GM19455 (cell line): ENCODE measurements at regions not wholly inside any gene's neighbourhood (a gene's known extent, or its start where the extent isn't known, plus 50 kb on each side); places are given as distances from the start of the nearest gene placed in this dataset.

Experiments
- ATAC-seq: cut with Tn5 transposase; IDR thresholded peaks from one replicate; pipeline ENCODE4 v1.9.1; 2021; ENCODE audit not compliant: unreplicated experiment

DNA sequence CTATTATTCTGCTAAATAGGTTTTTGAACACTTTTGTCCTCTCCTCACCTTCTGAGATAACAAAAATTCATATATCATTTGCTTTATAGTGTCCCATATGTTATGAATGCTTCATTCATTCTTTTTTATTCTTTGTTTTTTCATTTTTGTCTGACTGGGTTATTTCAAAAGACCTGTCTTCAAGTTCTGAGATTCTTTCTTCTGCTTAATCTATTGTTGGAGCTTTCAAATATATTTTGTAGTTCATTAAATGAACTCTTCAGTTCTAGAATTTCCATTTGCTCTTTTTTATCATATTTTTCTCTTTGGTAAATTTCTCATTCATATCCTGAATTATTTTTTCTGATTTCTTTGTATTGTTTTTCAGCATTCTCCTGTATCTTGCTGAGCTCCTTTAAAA lies 53.1 kb upstream of the SCIN start:
- no peak for ATAC-seq

- ATAC-seq: peak; percentile 86
These were observed 51.4 kb upstream of the SCIN start for GRCh38 chr7:12518920-12519681.

- ATAC-seq: peak; percentile 23
These were observed 50.9 kb upstream of the SCIN start for GRCh38 chr7:12519682-12520009.
